MCF 10A (cell line): ENCODE measurements at regions not wholly inside any gene's neighbourhood (a gene's known extent, or its start where the extent isn't known, plus 50 kb on each side); places are given as distances from the start of the nearest gene placed in this dataset.

Experiments used
- BruUV-seq: library from RNA; stranded (reverse); fragments of 400-500 nt; replicated peaks from 2 replicates; lab custom pipeline; 2021; lab: Mats Ljungman, UMichigan
- CTCF ChIA-PET: fragments of 300-600 bp; sonication (Branson Sonifier 250); formaldehyde crosslinking; extraction: SDS; loops from one replicate; lab custom pipeline; 2021; ENCODE audit warnings: antibody characterized with exemption, inconsistent platforms; lab: Yijun Ruan, JAX
- POLR2A ChIA-PET: fragments of 300-600, 350-650 bp; sonication (Branson Sonifier 250); formaldehyde crosslinking; extraction: SDS; loops from one replicate; lab custom pipeline; 2020; ENCODE audit warnings: antibody characterized with exemption, inconsistent platforms; lab: Yijun Ruan, JAX
- DNase-seq: peaks from one replicate; pipeline ENCODE4 v3.0.0-alpha.2; 2018; ENCODE audit not compliant: unreplicated experiment
- H3K27ac Mint-ChIP-seq: one replicate; pipeline ENCODE4 v1.8.0; 2022; ENCODE audit warnings: mild to moderate bottlenecking, low read depth, mixed read lengths; ENCODE audit not compliant: unreplicated experiment
- H3K27me3 Mint-ChIP-seq: one replicate; pipeline ENCODE4 v1.8.0; 2022; ENCODE audit warnings: mixed read lengths; ENCODE audit not compliant: insufficient read depth, unreplicated experiment
- H3K36me3 Mint-ChIP-seq: one replicate; pipeline ENCODE4 v1.8.0; 2022; ENCODE audit warnings: mild to moderate bottlenecking, moderate library complexity, mixed read lengths; ENCODE audit not compliant: insufficient read depth, unreplicated experiment
- H3K4me1 Mint-ChIP-seq: one replicate; pipeline ENCODE4 v1.8.0; 2022; ENCODE audit warnings: mixed read lengths; ENCODE audit not compliant: insufficient read depth, unreplicated experiment
- H3K4me3 Mint-ChIP-seq: one replicate; pipeline ENCODE4 v1.8.0; 2022; ENCODE audit warnings: mild to moderate bottlenecking, moderate library complexity, mixed read lengths; ENCODE audit not compliant: unreplicated experiment
- H3K9me3 Mint-ChIP-seq: one replicate; pipeline ENCODE4 v1.8.0; 2022; ENCODE audit warnings: mixed read lengths; ENCODE audit not compliant: unreplicated experiment
- intact Hi-C: fragments of 100-400 bp; cut with micrococcal nuclease; formaldehyde crosslinking; loops from 2 replicates; pipeline ENCODE4 v1.14.1; 2022
- TF ChIP-seq, protein P1 (sequence below): fragments of 200-600 bp; IDR thresholded peaks from one replicate; pipeline ENCODE4 v1.8.0; 2022; ENCODE audit warnings: antibody characterized with exemption, mild to moderate bottlenecking; ENCODE audit not compliant: unreplicated experiment

DNA sequence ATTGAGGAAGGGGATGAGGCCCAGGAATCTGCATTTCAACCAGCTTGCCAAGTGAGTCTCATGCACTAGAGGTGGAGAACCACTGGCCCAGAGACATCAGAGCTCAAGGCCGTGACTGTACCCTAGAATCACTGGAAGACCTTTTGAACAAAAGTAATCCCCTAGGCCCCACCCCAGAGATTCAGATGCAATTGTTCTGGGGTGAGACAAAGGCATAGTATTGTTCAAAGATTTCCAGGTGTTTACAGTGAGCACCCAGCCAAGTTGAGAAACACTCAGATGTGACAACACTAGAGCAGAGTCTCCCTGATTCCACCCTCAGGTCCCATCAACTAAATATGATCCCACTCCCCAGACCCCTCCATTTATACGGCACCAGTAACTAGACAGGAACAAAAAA, 290.3 kb upstream of the TLE3 start:
- Mint-ChIP-seq H3K4me3 (no peak overlapping the region), H3K27ac (no peak overlapping the region), H3K27me3 (no peaks in the 10 kb centered on the region), H3K36me3 (no peaks in the 10 kb centered on the region), H3K9me3 (no peaks in the 10 kb centered on the region), H3K4me1 (peaks cover 1% of the 10 kb centered on the region)
- no TSS peak for BruUV-seq
- DNase-seq = no peak
- ChIA-PET POLR2A (no interaction called here), CTCF (interaction anchor here (1.1 kb wide), 1 partner anchor 38 kb away, joined by 3 read pairs; no protein-coding TSS in a partner anchor)
- intact Hi-C loops = no loop called here
- TF ChIP-seq, protein P1, sequence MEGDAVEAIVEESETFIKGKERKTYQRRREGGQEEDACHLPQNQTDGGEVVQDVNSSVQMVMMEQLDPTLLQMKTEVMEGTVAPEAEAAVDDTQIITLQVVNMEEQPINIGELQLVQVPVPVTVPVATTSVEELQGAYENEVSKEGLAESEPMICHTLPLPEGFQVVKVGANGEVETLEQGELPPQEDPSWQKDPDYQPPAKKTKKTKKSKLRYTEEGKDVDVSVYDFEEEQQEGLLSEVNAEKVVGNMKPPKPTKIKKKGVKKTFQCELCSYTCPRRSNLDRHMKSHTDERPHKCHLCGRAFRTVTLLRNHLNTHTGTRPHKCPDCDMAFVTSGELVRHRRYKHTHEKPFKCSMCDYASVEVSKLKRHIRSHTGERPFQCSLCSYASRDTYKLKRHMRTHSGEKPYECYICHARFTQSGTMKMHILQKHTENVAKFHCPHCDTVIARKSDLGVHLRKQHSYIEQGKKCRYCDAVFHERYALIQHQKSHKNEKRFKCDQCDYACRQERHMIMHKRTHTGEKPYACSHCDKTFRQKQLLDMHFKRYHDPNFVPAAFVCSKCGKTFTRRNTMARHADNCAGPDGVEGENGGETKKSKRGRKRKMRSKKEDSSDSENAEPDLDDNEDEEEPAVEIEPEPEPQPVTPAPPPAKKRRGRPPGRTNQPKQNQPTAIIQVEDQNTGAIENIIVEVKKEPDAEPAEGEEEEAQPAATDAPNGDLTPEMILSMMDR = no peak

DNA sequence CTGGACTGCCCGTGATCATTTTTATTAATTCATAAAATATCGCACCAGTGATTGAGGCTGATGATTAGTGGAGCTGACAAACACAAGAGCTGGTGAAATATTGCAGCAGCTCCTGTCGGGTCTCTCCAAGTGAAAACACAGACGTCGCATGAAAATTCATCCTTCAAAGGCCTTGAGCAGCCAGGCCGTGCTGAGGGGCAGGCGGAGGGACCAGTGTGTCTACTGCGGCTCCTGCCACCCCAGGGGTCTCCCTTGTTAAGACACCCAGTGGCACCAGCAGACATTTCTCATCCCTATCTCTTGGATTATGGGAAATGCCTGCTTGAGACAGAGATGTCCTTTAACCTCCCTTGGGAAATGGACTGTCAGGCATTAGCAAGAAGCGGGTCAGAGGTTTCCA, 289.4 kb upstream of the TLE3 start:
- ChIA-PET POLR2A (interaction anchor here (1.0 kb wide), 1 partner anchor 38 kb away, joined by 5 read pairs; no protein-coding TSS in a partner anchor), CTCF (no interaction called here)
- Mint-ChIP-seq H3K27ac (no peak overlapping the region), H3K27me3 (no peaks in the 10 kb centered on the region), H3K9me3 (no peaks in the 10 kb centered on the region), H3K36me3 (no peaks in the 10 kb centered on the region), H3K4me3 (no peak overlapping the region), H3K4me1 (no peaks in the 10 kb centered on the region)
- intact Hi-C loops = no loop called here
- DNase-seq = no peak
- TF ChIP-seq, protein P1 = no peak
- BruUV-seq = no TSS peak

DNA sequence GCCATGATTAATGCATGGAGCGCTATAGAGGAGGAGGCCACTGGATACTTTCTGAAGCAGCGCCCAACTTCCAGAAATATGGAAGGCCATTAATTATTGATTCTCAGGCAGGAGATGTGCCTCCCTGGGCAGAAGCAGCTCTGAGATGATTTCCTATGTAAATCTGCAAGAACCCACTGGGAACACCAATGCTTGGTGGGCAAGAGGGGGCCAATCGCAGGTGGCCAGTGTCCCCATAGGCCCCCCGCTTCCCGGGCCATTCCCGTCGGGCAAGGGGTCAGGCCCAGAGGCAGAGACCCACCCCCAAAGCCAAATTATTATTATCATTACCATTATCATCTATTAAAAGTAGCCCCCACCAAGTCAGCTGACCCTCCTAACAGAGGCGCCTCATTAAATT, 288.0 kb upstream of the TLE3 start:
- Mint-ChIP-seq H3K27me3 (no peaks in the 10 kb centered on the region), H3K36me3 (no peaks in the 10 kb centered on the region), H3K4me1 (no peaks in the 10 kb centered on the region), H3K27ac (no peak overlapping the region), H3K9me3 (no peaks in the 10 kb centered on the region), H3K4me3 (no peak overlapping the region)
- no TSS peak for BruUV-seq
- DNase-seq = no peak
- POLR2A ChIA-PET = no interaction called here
- CTCF ChIA-PET = no interaction called here
- intact Hi-C loops = no loop called here
- TF ChIP-seq, protein P1 = no peak

DNA sequence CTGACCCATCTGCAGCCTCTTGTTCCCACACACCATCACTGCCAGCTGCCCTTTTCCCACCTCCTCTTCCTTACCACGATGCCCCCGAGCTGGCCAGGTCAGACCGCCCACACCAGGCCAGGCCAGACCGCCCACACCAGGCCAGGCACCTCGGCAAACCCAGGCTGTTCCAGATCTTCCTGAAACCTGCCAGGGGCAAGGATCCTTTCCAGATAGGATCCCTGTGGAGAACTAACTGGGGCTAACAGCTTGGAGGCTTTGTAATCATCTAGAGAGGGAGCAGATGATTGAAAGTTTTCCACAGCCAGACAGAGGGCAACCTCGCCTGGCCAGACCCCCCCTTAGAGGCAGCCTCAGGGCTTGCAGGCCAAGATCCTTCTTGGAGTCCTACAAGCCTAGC, 287.3 kb upstream of the TLE3 start:
- Mint-ChIP-seq H3K4me3 (no peak overlapping the region), H3K36me3 (no peaks in the 10 kb centered on the region), H3K4me1 (no peaks in the 10 kb centered on the region), H3K27ac (no peak overlapping the region), H3K27me3 (no peaks in the 10 kb centered on the region), H3K9me3 (no peaks in the 10 kb centered on the region)
- CTCF ChIA-PET = interaction anchor here (0.6 kb wide), 1 partner anchor 655 kb away, joined by 3 read pairs; no protein-coding TSS in a partner anchor
- POLR2A ChIA-PET = no interaction called here
- intact Hi-C loops = no loop called here
- no TSS peak for BruUV-seq
- DNase-seq = no peak
- TF ChIP-seq, protein P1 = no peak
